HEK293T (cell line): ENCODE measurements at regions not wholly inside any gene's neighbourhood (a gene's known extent, or its start where the extent isn't known, plus 50 kb on each side); places are given as distances from the start of the nearest gene placed in this dataset.

Source experiments
- CTCF ChIA-PET: fragments of 350-600 bp; formaldehyde crosslinking; extraction: SDS; loops from one replicate; lab custom pipeline; 2021; ENCODE audit warnings: antibody characterized with exemption, inconsistent platforms; lab: Yijun Ruan, JAX
- POLR2A ChIA-PET: fragments of 350-600 bp; formaldehyde crosslinking; extraction: SDS; loops from one replicate; lab custom pipeline; 2020; ENCODE audit warnings: antibody characterized with exemption, inconsistent platforms; lab: Yijun Ruan, JAX
- DNase-seq: peaks from one replicate; pipeline ENCODE4 v3.0.0; 2012; ENCODE audit warnings: mixed read lengths; ENCODE audit errors: extremely low spot score
- ARNT ChIP-seq: fragments of 450-650 bp; IDR thresholded peaks from 2 replicates; pipeline ENCODE4 v1.6.1; 2017; ENCODE audit warnings: mild to moderate bottlenecking
- BHLHE40 ChIP-seq: fragments of 450-650 bp; IDR thresholded peaks from 2 replicates; pipeline ENCODE4 v1.6.1; 2016; ENCODE audit warnings: mild to moderate bottlenecking, moderate library complexity, borderline replicate concordance
- CTBP1 ChIP-seq: fragments of 450-650 bp; IDR thresholded peaks from 2 replicates; pipeline ENCODE4 v1.6.1; 2016; ENCODE audit warnings: borderline replicate concordance
- ELF4 ChIP-seq: fragments of 450-650 bp; IDR thresholded peaks from 2 replicates; pipeline ENCODE4 v1.6.1; 2017; ENCODE audit warnings: antibody characterized with exemption
- FOXA1 ChIP-seq: fragments of 450-650 bp; IDR thresholded peaks from 2 replicates; pipeline ENCODE4 v1.6.1; 2016; ENCODE audit warnings: mild to moderate bottlenecking
- FOXK2 ChIP-seq: fragments of 450-650 bp; IDR thresholded peaks from 2 replicates; pipeline ENCODE4 v1.6.1; 2016; ENCODE audit warnings: mild to moderate bottlenecking
- FOXM1 ChIP-seq: fragments of 450-650 bp; IDR thresholded peaks from 2 replicates; pipeline ENCODE4 v1.6.1; 2017; ENCODE audit warnings: mild to moderate bottlenecking, borderline replicate concordance
- HDGF ChIP-seq: fragments of 450-650 bp; IDR thresholded peaks from 2 replicates; pipeline ENCODE4 v1.6.1; 2017; ENCODE audit warnings: antibody characterized with exemption, borderline replicate concordance
- L3MBTL2 ChIP-seq: fragments of 450-650 bp; conservative IDR thresholded peaks from 2 replicates; pipeline ENCODE4 v1.6.1; 2016; ENCODE audit warnings: mild to moderate bottlenecking
- LEF1 ChIP-seq: fragments of 450-650 bp; IDR thresholded peaks from 2 replicates; pipeline ENCODE4 v1.6.1; 2017; ENCODE audit warnings: mild to moderate bottlenecking, borderline replicate concordance
- NFRKB ChIP-seq: fragments of 450-650 bp; IDR thresholded peaks from 2 replicates; pipeline ENCODE4 v1.6.1; 2016; ENCODE audit warnings: mild to moderate bottlenecking, moderate library complexity
- PKNOX1 ChIP-seq: fragments of 450-650 bp; IDR thresholded peaks from 2 replicates; pipeline ENCODE4 v1.6.1; 2016
- SP1 ChIP-seq: fragments of 450-650 bp; IDR thresholded peaks from 2 replicates; pipeline ENCODE4 v1.6.1; 2017
- SUZ12 ChIP-seq: fragments of 450-650 bp; IDR thresholded peaks from 2 replicates; pipeline ENCODE4 v1.6.1; 2016; ENCODE audit warnings: mild to moderate bottlenecking
- TARDBP ChIP-seq: fragments of 450-650 bp; IDR thresholded peaks from 2 replicates; pipeline ENCODE4 v1.6.1; 2016
- ZNF384 ChIP-seq: fragments of 450-650 bp; IDR thresholded peaks from 2 replicates; pipeline ENCODE4 v1.6.1; 2016

GRCh38 chr9:81351166-81351565 is 338.2 kb downstream of the TLE1 start:
- CTCF ChIA-PET: no interaction called here
- no peak for DNase-seq
- POLR2A ChIA-PET: no interaction called here
- TF ChIP-seq CTBP1 (no peak), BHLHE40 (no peak), TARDBP (no peak), FOXM1 (no peak), LEF1 (no peak), ARNT (no peak), L3MBTL2 (no peak), FOXK2 (no peak), HDGF (no peak), SUZ12 (no peak), ELF4 (no peak), NFRKB (no peak), ZNF384 (no peak), PKNOX1 (no peak)

DNA sequence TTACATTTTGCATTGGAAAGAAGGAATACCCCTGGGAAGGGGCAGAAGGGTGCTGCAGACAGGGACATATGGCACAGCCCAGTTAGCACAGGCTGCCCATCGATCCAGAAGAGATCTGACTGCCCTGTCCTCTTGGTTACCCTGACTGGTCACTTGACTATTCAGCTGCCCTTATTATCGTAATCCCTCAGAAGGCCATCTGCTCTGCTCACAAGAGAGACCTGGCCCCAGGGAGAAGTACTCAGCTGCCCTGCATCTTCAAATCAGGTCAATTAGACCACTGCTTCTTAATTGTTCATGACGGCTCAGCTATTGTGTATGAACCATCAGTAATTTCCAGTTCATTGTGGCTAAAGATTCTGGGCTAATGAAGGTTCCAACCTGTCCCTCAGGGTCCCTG is 345.0 kb downstream of the TLE1 start:
- no peak for DNase-seq
- ChIA-PET CTCF (no interaction called here), POLR2A (no interaction called here)
- TF ChIP-seq PKNOX1 (no peak), LEF1 (no peak), FOXK2 (no peak), ARNT (no peak), ELF4 (no peak), ZNF384 (no peak), NFRKB (no peak), SP1 (no peak), SUZ12 (no peak), L3MBTL2 (no peak), BHLHE40 (no peak), HDGF (no peak), FOXA1 (no peak), FOXM1 (no peak), TARDBP (no peak), CTBP1 (no peak)

DNA sequence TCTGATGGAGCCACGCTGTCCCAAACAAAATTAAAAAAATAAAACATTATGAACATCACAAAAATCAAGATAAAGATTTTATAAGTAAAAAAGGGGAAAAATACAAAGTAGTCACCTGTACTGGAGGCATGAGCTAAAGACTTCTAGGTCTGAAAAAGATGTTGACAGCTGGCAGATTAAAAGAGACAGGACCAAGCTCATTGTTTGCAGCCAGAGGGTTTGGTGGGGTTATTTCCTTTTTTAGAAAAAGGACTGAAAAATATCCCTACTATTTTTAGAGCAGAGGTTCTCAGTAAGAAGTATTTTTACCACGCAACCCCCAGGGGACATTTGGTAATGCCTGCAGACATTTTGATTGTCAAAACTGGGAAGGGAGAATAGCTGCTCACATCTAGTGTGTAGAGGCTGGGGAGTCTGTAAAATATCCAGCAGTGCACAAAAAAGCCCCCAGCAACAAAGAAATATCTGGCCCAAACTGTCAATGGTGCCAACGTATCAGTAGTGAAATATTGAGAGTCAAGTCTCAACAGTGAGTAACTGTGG is 353.4 kb downstream of the TLE1 start:
- POLR2A ChIA-PET: no interaction called here

DNA sequence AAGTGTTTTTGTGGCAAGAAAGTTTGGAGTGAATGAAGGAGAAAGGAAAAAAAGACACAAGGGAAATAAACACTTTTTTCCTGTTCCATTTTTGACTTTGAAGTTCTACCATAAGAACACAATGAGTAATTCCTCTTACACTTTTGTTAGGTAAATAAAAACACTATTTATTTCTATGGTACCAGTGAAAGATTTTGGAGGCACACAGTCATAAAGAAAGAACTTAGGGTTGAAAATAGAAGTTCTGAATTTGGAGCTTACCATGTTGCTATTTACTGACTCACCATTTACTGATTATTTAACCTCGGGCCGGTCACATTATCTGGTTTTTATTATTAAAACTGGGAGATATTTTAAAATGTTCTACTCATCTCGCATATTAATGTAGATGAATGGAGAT is 367.8 kb downstream of the TLE1 start:
- CTCF ChIA-PET: no interaction called here
- POLR2A ChIA-PET: no interaction called here

More for the DNA sequence above, 353.4 kb downstream of the TLE1 start:
- TF ChIP-seq ARNT (no peak), LEF1 (no peak), FOXK2 (no peak), ELF4 (no peak), FOXM1 (no peak)
- CTCF ChIA-PET: no interaction called here
- DNase-seq: no peak

DNA sequence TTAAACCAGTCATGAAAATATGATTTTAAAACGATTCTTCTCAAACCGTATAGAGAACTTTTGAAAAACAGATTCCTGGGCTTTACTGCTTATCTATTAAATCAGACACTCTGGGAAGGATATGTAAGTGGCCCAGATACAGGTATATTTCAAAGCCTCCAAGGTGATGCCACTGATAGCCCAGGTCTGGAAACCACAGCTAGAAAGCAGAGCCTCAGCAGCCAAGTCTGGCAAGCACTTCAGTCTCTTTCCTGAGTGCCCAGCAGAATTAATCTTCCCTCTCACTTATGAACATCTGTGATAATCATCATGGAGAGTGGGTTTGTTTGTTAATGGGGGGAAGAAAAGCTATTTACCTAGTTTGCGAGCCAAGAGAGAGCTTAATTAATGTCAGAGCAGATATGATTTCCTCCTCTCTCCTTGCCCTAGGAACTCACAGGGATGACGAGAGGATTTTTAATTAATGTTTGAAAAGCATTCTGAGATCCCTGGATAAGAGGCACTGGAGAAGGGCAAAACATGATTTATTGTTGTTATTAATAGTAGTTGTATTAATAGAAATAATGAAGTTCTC is 368.4 kb downstream of the TLE1 start:
- POLR2A ChIA-PET: no interaction called here
- DNase-seq: no peak
- TF ChIP-seq LEF1: no peak
- TF ChIP-seq ARNT: no peak
- TF ChIP-seq SP1: no peak
- TF ChIP-seq ZNF384: no peak
- TF ChIP-seq PKNOX1: no peak
- TF ChIP-seq FOXA1: no peak
- no peak for TF ChIP-seq SUZ12
- no peak for TF ChIP-seq CTBP1
- no peak for TF ChIP-seq HDGF
- TF ChIP-seq FOXM1: no peak
- TF ChIP-seq TARDBP: no peak
- TF ChIP-seq L3MBTL2: no peak
- CTCF ChIA-PET: no interaction called here

More for the DNA sequence above, 367.8 kb downstream of the TLE1 start:
- DNase-seq: no peak
- no peak for TF ChIP-seq CTBP1
- TF ChIP-seq FOXK2: no peak
- no peak for TF ChIP-seq FOXA1
- no peak for TF ChIP-seq NFRKB
- no peak for TF ChIP-seq ELF4
- no peak for TF ChIP-seq SP1
- TF ChIP-seq HDGF: no peak
- no peak for TF ChIP-seq SUZ12
- no peak for TF ChIP-seq FOXM1
- no peak for TF ChIP-seq PKNOX1
- no peak for TF ChIP-seq ARNT
- no peak for TF ChIP-seq BHLHE40
- no peak for TF ChIP-seq L3MBTL2
- TF ChIP-seq ZNF384: no peak

- TF ChIP-seq FOXM1 (no peak), BHLHE40 (no peak), ARNT (no peak), PKNOX1 (no peak), L3MBTL2 (no peak), ZNF384 (no peak), FOXA1 (no peak), SUZ12 (no peak)
- CTCF ChIA-PET: no interaction called here
- DNase-seq: no peak
- POLR2A ChIA-PET: no interaction called here
Measured at GRCh38 chr9:81318571-81318970, 370.8 kb downstream of the TLE1 start.
